GM12892 (cell line): ENCODE measurements at regions not wholly inside any gene's neighbourhood (a gene's known extent, or its start where the extent isn't known, plus 50 kb on each side); places are given as distances from the start of the nearest gene placed in this dataset.

Experiments used
- POLR2A ChIP-seq: IDR thresholded peaks from 2 replicates; pipeline ENCODE4 v1.6.1; 2011; ENCODE audit warnings: low read depth, low read length, control low read depth
- POLR2AphosphoS5 ChIP-seq: IDR thresholded peaks from 2 replicates; pipeline ENCODE4 v1.6.1; 2011; ENCODE audit warnings: low read depth, low read length, control low read depth
- TAF1 ChIP-seq: IDR thresholded peaks from 2 replicates; pipeline ENCODE4 v1.6.1; 2011; ENCODE audit warnings: low read depth, mild to moderate bottlenecking, control low read depth, low read length, borderline replicate concordance

- TF ChIP-seq POLR2A (no peak), POLR2AphosphoS5 (no peak), TAF1 (no peak)
These were observed 74.4 kb upstream of the PRKX start for GRCh38 chrX:3787856-3788255.
